ENCODE measurements at regions not wholly inside any gene's neighbourhood (a gene's known extent, or its start where the extent isn't known, plus 50 kb on each side); places are given as distances from the start of the nearest gene placed in this dataset.

GRCh38 chr3:67853520-67853919 lies 199.1 kb upstream of the SUCLG2 start:
- POLR2A ChIA-PET: interaction anchor here (0.6 to 1.6 kb wide), 2 partner anchors 9 to 1004 kb away, joined by 4 to 5 read pairs; no protein-coding TSS in a partner anchor
- H3K36me3 ChIP-seq (ENCODE audit: insufficient read depth, low read length): no peaks in the 10 kb centered on the region
- no peaks in the 10 kb centered on the region for H3K79me2 ChIP-seq (ENCODE audit: insufficient read depth, low read depth, low read length)
- peaks cover 5% of the 10 kb centered on the region for H3K4me1 ChIP-seq (ENCODE audit: insufficient read depth, low read length, poor library complexity, severe bottlenecking)
- no peak for TF ChIP-seq EZH2phosphoT487 (IDR thresholded peaks at IDR 0.05; ENCODE audit: borderline replicate concordance, low read depth, low read length)
- TF ChIP-seq, protein P1, sequence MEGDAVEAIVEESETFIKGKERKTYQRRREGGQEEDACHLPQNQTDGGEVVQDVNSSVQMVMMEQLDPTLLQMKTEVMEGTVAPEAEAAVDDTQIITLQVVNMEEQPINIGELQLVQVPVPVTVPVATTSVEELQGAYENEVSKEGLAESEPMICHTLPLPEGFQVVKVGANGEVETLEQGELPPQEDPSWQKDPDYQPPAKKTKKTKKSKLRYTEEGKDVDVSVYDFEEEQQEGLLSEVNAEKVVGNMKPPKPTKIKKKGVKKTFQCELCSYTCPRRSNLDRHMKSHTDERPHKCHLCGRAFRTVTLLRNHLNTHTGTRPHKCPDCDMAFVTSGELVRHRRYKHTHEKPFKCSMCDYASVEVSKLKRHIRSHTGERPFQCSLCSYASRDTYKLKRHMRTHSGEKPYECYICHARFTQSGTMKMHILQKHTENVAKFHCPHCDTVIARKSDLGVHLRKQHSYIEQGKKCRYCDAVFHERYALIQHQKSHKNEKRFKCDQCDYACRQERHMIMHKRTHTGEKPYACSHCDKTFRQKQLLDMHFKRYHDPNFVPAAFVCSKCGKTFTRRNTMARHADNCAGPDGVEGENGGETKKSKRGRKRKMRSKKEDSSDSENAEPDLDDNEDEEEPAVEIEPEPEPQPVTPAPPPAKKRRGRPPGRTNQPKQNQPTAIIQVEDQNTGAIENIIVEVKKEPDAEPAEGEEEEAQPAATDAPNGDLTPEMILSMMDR (conservative IDR thresholded peaks at IDR 0.05; ENCODE audit: low read length): no peak
- H3K4me3 ChIP-seq (ENCODE audit: low read depth, low read length, poor library complexity, severe bottlenecking): no peak overlapping the region
- H2AFZ ChIP-seq (ENCODE audit: low read length): no peak overlapping the region
- BruUV-seq (replicated peaks): no TSS peak
- CTCF ChIA-PET (ENCODE audit: unreplicated experiment): no interaction called here
- no peaks in the 10 kb centered on the region for H3K9me3 ChIP-seq (ENCODE audit: low read length)
- H3K4me2 ChIP-seq (ENCODE audit: low read length): no peak overlapping the region
- no peak for DNase-seq (ENCODE audit: low spot score)
- intact Hi-C loops (cut with micrococcal nuclease; ENCODE audit: unreplicated experiment): no loop called here
- H4K20me1 ChIP-seq (ENCODE audit: insufficient read depth, low read length): no peaks in the 10 kb centered on the region
- no peak overlapping the region for H3K27ac ChIP-seq (ENCODE audit: low read depth, low read length, poor library complexity, severe bottlenecking)
- H3K9me2 ChIP-seq (ENCODE audit: insufficient read depth, low read length): no peaks in the 10 kb centered on the region

DNA sequence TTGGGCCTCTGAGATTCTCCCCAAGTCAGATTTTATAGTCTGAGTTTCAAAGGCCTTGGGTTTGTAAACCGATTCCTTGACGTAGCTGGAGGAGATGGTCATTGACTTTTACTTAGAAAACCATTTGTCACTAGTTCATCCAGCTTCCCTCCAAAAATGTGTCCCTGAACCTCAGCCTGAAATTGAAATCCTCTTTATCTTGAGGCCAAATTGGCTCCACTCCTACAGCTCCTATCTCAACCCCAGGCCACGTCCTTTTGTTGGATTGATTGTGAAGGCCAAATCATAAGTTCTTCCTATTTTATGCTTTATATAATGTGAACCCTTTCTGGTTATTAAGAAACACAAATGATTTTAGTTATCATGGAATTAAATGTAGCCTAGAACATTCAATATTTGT lies 193.9 kb upstream of the SUCLG2 start:
- no peak overlapping the region for H3K4me2 ChIP-seq (ENCODE audit: low read length)
- BruUV-seq (replicated peaks): no TSS peak
- CTCF ChIA-PET (ENCODE audit: unreplicated experiment): no interaction called here

DNA sequence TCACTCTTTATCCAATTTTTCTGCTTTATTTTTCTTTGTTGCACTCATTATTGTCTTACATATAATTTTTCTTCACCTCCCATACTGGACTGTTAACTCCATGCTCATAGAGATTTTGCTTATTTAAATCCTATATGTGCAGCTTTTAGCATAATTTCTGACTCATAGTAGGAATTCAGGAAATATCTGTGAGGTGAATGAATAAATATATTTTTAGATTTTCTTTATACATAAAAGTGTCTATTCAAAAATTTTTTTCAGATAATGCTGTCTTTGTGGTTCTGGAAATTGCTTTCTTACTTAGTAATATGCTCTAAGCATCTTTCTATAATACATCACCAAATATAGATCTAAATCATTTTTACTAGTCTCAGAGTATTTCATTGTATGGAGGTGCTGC lies 191.8 kb upstream of the SUCLG2 start:
- intact Hi-C loops (cut with micrococcal nuclease; ENCODE audit: unreplicated experiment): no loop called here
- Histone ChIP-seq H3K9me2 (ENCODE audit: insufficient read depth, low read length) (no peaks in the 10 kb centered on the region), H3K4me3 (ENCODE audit: low read depth, low read length, poor library complexity, severe bottlenecking) (no peak overlapping the region), H2AFZ (ENCODE audit: low read length) (no peak overlapping the region), H3K9me3 (ENCODE audit: low read length) (no peaks in the 10 kb centered on the region), H3K36me3 (ENCODE audit: insufficient read depth, low read length) (no peaks in the 10 kb centered on the region), H3K4me2 (ENCODE audit: low read length) (no peak overlapping the region), H3K4me1 (ENCODE audit: insufficient read depth, low read length, poor library complexity, severe bottlenecking) (no peaks in the 10 kb centered on the region), H4K20me1 (ENCODE audit: insufficient read depth, low read length) (no peaks in the 10 kb centered on the region), H3K79me2 (ENCODE audit: insufficient read depth, low read depth, low read length) (no peaks in the 10 kb centered on the region), H3K27ac (ENCODE audit: low read depth, low read length, poor library complexity, severe bottlenecking) (no peak overlapping the region)
- TF ChIP-seq, protein P1 (conservative IDR thresholded peaks at IDR 0.05; ENCODE audit: low read length): no peak
- ChIA-PET CTCF (ENCODE audit: unreplicated experiment) (no interaction called here), POLR2A (interaction anchor here (0.6 to 1.2 kb wide), 2 partner anchors 84 to 1364 kb away, joined by 3 to 4 read pairs; no protein-coding TSS in a partner anchor)
- no TSS peak for BruUV-seq (replicated peaks)
- no peak for DNase-seq (ENCODE audit: low spot score)

More for the DNA sequence above, 193.9 kb upstream of the SUCLG2 start:
- Histone ChIP-seq H3K79me2 (ENCODE audit: insufficient read depth, low read depth, low read length) (no peaks in the 10 kb centered on the region), H3K4me3 (ENCODE audit: low read depth, low read length, poor library complexity, severe bottlenecking) (no peak overlapping the region), H3K27ac (ENCODE audit: low read depth, low read length, poor library complexity, severe bottlenecking) (no peak overlapping the region), H3K9me3 (ENCODE audit: low read length) (no peaks in the 10 kb centered on the region), H4K20me1 (ENCODE audit: insufficient read depth, low read length) (no peaks in the 10 kb centered on the region), H3K9me2 (ENCODE audit: insufficient read depth, low read length) (no peaks in the 10 kb centered on the region), H2AFZ (ENCODE audit: low read length) (no peak overlapping the region), H3K4me1 (ENCODE audit: insufficient read depth, low read length, poor library complexity, severe bottlenecking) (no peaks in the 10 kb centered on the region), H3K36me3 (ENCODE audit: insufficient read depth, low read length) (no peaks in the 10 kb centered on the region)
- POLR2A ChIA-PET: interaction anchor here (1.5 kb wide), 1 partner anchor 11 kb away, joined by 3 read pairs; no protein-coding TSS in a partner anchor
- no peak for TF ChIP-seq EZH2phosphoT487 (IDR thresholded peaks at IDR 0.05; ENCODE audit: borderline replicate concordance, low read depth, low read length)
- TF ChIP-seq, protein P1 (conservative IDR thresholded peaks at IDR 0.05; ENCODE audit: low read length): no peak
- DNase-seq (ENCODE audit: low spot score): no peak
- intact Hi-C loops (cut with micrococcal nuclease; ENCODE audit: unreplicated experiment): no loop called here
